ENCODE measurements at regions not wholly inside any gene's neighbourhood (a gene's known extent, or its start where the extent isn't known, plus 50 kb on each side); places are given as distances from the start of the nearest gene placed in this dataset.
"Not testable (repeated sequence)": the region's sequence is repeated elsewhere in the genome, so short reads cannot be mapped to it uniquely, and the experiment has no call there.

GRCh38 chr14:45559626-45560025 lies 306.6 kb upstream of the MIS18BP1 start:
- H3K27me3 ChIP-seq, result no peaks in the 10 kb centered on the region
- H3K36me3 ChIP-seq (ENCODE audit: low read depth, missing control alignments), result no peaks in the 10 kb centered on the region
- no peak overlapping the region for H3K4me3 ChIP-seq
- WGBS, 2 donors, result 97 to 100% methylated on average over 5 of the region's 5 CpGs
- no peak overlapping the region for H3K27ac ChIP-seq
- TF ChIP-seq, protein P1, sequence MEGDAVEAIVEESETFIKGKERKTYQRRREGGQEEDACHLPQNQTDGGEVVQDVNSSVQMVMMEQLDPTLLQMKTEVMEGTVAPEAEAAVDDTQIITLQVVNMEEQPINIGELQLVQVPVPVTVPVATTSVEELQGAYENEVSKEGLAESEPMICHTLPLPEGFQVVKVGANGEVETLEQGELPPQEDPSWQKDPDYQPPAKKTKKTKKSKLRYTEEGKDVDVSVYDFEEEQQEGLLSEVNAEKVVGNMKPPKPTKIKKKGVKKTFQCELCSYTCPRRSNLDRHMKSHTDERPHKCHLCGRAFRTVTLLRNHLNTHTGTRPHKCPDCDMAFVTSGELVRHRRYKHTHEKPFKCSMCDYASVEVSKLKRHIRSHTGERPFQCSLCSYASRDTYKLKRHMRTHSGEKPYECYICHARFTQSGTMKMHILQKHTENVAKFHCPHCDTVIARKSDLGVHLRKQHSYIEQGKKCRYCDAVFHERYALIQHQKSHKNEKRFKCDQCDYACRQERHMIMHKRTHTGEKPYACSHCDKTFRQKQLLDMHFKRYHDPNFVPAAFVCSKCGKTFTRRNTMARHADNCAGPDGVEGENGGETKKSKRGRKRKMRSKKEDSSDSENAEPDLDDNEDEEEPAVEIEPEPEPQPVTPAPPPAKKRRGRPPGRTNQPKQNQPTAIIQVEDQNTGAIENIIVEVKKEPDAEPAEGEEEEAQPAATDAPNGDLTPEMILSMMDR (IDR thresholded peaks at IDR 0.05), result no peak
- no peak for TF ChIP-seq POLR2A (IDR thresholded peaks at IDR 0.05)
- H3K4me1 ChIP-seq, result no peaks in the 10 kb centered on the region
- DNase-seq, result no peak
- intact Hi-C loops (cut with DNase I; ENCODE audit: low total_unique reads), result no loop called here
- no peaks in the 10 kb centered on the region for H3K9me3 ChIP-seq

DNA sequence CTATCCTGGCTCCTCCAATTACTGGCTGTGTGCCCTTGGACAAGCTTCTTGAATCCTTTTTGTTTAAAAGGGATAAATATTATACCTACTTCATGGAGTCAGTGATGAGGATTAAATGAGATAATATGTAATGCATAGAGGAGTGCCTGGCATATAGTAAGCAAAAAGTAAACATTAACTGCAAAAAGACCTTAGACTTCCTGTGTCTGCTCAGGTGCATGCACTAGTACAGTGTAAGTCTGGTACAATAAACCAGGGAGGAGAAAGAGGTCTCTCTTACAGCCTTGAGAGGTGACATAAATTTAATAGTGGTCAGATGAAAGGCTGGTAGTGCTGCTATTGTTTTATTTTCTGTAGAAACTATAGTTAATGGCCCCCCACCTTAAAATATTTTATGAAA lies 305.2 kb upstream of the MIS18BP1 start:
- Histone ChIP-seq H3K9me3 (no peaks in the 10 kb centered on the region), H3K4me1 (no peaks in the 10 kb centered on the region), H3K27me3 (no peaks in the 10 kb centered on the region), H3K36me3 (ENCODE audit: low read depth, missing control alignments) (no peaks in the 10 kb centered on the region), H3K4me3 (no peak overlapping the region), H3K27ac (no peak overlapping the region)
- no peak for DNase-seq
- no peak for TF ChIP-seq POLR2A (IDR thresholded peaks at IDR 0.05)
- TF ChIP-seq, protein P1 (IDR thresholded peaks at IDR 0.05), result no peak
- intact Hi-C loops (cut with DNase I; ENCODE audit: low total_unique reads), result no loop called here

DNA sequence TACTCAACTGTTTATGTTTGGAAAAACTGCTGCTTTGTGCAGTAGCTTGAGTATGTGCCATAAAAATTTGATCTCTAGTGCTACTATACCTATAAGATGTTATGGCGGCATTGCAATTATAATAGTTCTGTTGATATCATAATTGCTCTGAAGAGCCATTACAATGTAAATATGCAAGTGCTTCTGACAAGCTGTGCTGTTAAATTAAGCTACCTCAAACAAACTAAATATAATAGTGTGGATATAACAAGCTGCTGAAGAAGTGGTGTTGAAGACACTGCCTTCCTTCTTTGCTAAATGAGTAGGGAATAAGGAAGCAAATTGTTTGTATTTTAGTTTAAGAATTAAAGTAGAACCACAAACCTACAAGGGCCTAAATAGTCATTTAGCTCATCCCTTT lies 301.0 kb upstream of the MIS18BP1 start:
- no peaks in the 10 kb centered on the region for H3K36me3 ChIP-seq (ENCODE audit: low read depth, missing control alignments)
- H3K27me3 ChIP-seq, result no peaks in the 10 kb centered on the region
- no peak for DNase-seq
- TF ChIP-seq, protein P1 (IDR thresholded peaks at IDR 0.05), result no peak
- no peak for TF ChIP-seq POLR2A (IDR thresholded peaks at IDR 0.05)
- intact Hi-C loops (cut with DNase I; ENCODE audit: low total_unique reads), result no loop called here
- WGBS, 2 donors, result 92 to 96% methylated on average over 1 of the region's 1 CpG
- no peaks in the 10 kb centered on the region for H3K4me1 ChIP-seq
- no peaks in the 10 kb centered on the region for H3K9me3 ChIP-seq
- H3K27ac ChIP-seq, result no peak overlapping the region
- H3K4me3 ChIP-seq, result no peak overlapping the region

DNA sequence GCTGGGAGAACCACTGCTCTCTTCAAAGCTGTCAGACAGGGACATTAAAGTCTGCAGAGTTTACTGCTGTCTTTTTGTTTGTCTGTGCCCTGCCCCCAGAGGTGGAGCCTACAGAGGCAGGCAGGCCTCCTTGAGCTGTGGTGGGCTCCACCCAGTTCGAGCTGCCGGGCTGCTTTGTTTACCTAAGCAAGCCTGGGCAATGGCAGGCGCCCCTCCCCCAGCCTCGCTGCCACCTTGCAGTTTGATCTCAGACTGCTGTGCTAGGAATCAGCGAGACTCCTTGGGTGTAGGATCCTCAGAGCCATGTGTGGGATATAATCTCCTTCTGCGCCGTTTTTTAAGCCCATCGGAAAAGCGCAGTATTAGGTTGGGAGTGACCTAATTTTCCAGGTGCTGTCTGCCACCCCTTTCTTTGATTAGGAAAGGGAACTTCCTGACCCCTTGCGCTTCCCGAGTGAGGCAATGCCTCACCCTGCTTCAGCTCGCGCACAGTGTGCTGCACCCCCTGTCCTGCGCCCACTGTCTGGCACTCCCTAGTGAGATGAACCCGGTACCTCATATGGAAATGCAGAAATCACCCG lies 298.3 kb upstream of the MIS18BP1 start:
- 62 to 67% methylated on average over 16 of the region's 16 CpGs for WGBS, 2 donors
- intact Hi-C loops (cut with DNase I; ENCODE audit: low total_unique reads); H3K4me1 ChIP-seq; H3K9me3 ChIP-seq; DNase-seq; H3K27me3 ChIP-seq; H3K4me3 ChIP-seq; H3K27ac ChIP-seq; H3K36me3 ChIP-seq (ENCODE audit: low read depth, missing control alignments): not testable (repeated sequence)

GRCh38 chr14:45531022-45531421 lies 278.0 kb upstream of the MIS18BP1 start:
- no peak for TF ChIP-seq POLR2A (IDR thresholded peaks at IDR 0.05)
- TF ChIP-seq, protein P1 (IDR thresholded peaks at IDR 0.05), result no peak
- Histone ChIP-seq H3K27me3 (no peaks in the 10 kb centered on the region), H3K27ac (no peak overlapping the region), H3K36me3 (ENCODE audit: low read depth, missing control alignments) (no peaks in the 10 kb centered on the region), H3K4me3 (no peak overlapping the region), H3K9me3 (no peaks in the 10 kb centered on the region), H3K4me1 (no peaks in the 10 kb centered on the region)
- no peak for DNase-seq
- intact Hi-C loops (cut with DNase I; ENCODE audit: low total_unique reads), result no loop called here
- 73 to 84% methylated on average over 2 of the region's 2 CpGs for WGBS, 2 donors
